ENCODE measurements at regions not wholly inside any gene's neighbourhood (a gene's known extent, or its start where the extent isn't known, plus 50 kb on each side); places are given as distances from the start of the nearest gene placed in this dataset.

- TF ChIP-seq EHMT2 (IDR thresholded peaks at IDR 0.05; ENCODE audit: low read depth) (no peak), CTCF (IDR thresholded peaks at IDR 0.05) (no peak), JUNB (IDR thresholded peaks at IDR 0.05) (no peak), POLR2A (IDR thresholded peaks at IDR 0.05; ENCODE audit: low read length) (no peak), BCL3 (IDR thresholded peaks at IDR 0.05) (no peak), EP300 (IDR thresholded peaks at IDR 0.05) (no peak), USF2 (IDR thresholded peaks at IDR 0.05) (no peak), ZNF302 (CRISPR knock-in tag; IDR thresholded peaks at IDR 0.05) (no peak), SMC3 (IDR thresholded peaks at IDR 0.05) (no peak), RAD21 (conservative IDR thresholded peaks at IDR 0.05 in 1 of 2, IDR thresholded peaks at IDR 0.05 in 1 of 2) (no peak), RFX5 (IDR thresholded peaks at IDR 0.05) (no peak)
These were observed 107.7 kb downstream of the CBLN2 start for GRCh38 chr18:72436401-72436800.
